H1 (cell line): ENCODE measurements at regions not wholly inside any gene's neighbourhood (a gene's known extent, or its start where the extent isn't known, plus 50 kb on each side); places are given as distances from the start of the nearest gene placed in this dataset.

Experiments used
- BACH1 ChIP-seq: IDR thresholded peaks from 2 replicates; pipeline ENCODE4 v1.6.1; 2012; ENCODE audit warnings: low read length, improper control_type of control experiment
- BRCA1 ChIP-seq: IDR thresholded peaks from 2 replicates; pipeline ENCODE4 v1.6.1; 2012; ENCODE audit warnings: low read depth, low read length, improper control_type of control experiment
- CBX8 ChIP-seq: fragments of 300-800, 300-1000 bp; sonication (generic); IDR thresholded peaks from 2 replicates; pipeline ENCODE4 v1.7.1; 2016; ENCODE audit warnings: low read depth, low read length, borderline replicate concordance
- EZH2 ChIP-seq: fragments of 200-600 bp; sonication (generic); IDR thresholded peaks from 2 replicates; pipeline ENCODE4 v1.7.1; 2012; ENCODE audit warnings: low read depth, mild to moderate bottlenecking, moderate library complexity, low read length, inconsistent platforms; ENCODE audit not compliant: severe bottlenecking
- HDAC6 ChIP-seq: IDR thresholded peaks from one replicate; pipeline ENCODE4 v1.7.1; 2012; ENCODE audit warnings: low read depth, mild to moderate bottlenecking, inconsistent platforms, low read length, moderate library complexity
- JUND ChIP-seq: IDR thresholded peaks from 2 replicates; pipeline ENCODE4 v1.6.1; 2011; ENCODE audit warnings: mild to moderate bottlenecking, improper control_type of control experiment, low read length
- NRF1 ChIP-seq: IDR thresholded peaks from 2 replicates; pipeline ENCODE4 v1.6.1; 2011; ENCODE audit warnings: mild to moderate bottlenecking, low read depth, low read length, improper control_type of control experiment
- RNF2 ChIP-seq: fragments of 200-900, 300-1000 bp; sonication (generic); IDR thresholded peaks from 2 replicates; pipeline ENCODE4 v1.7.1; 2016; ENCODE audit warnings: borderline replicate concordance, low read depth, mild to moderate bottlenecking, antibody characterized with exemption, low read length; ENCODE audit not compliant: poor library complexity, severe bottlenecking; ENCODE audit errors: missing control alignments
- RXRA ChIP-seq: IDR thresholded peaks from 2 replicates; pipeline ENCODE4 v1.6.1; 2011; ENCODE audit warnings: low read depth, mild to moderate bottlenecking, low read length, moderate library complexity; ENCODE audit not compliant: insufficient read depth
- SIX5 ChIP-seq: IDR thresholded peaks from 2 replicates; pipeline ENCODE4 v1.6.1; 2011; ENCODE audit warnings: mild to moderate bottlenecking, low read depth, low read length
- SUZ12 ChIP-seq: fragments of 200-600 bp; sonication (generic); IDR thresholded peaks from 2 replicates; pipeline ENCODE4 v1.6.1; 2012; ENCODE audit warnings: mild to moderate bottlenecking, inconsistent platforms, low read length, moderate library complexity, mixed read lengths
- TAF7 ChIP-seq: optimal IDR thresholded peaks from 2 replicates; pipeline ENCODE3; 2011; ENCODE audit warnings: low read depth, mild to moderate bottlenecking, inconsistent platforms, low read length, moderate library complexity, borderline replicate concordance
- TCF12 ChIP-seq: IDR thresholded peaks from 2 replicates; pipeline ENCODE4 v1.6.1; 2011; ENCODE audit warnings: low read depth, mild to moderate bottlenecking, low read length
- TF ChIP-seq, protein P1 (sequence below): IDR thresholded peaks from 2 replicates; pipeline ENCODE4 v1.6.1; 2012; ENCODE audit warnings: inconsistent platforms
- TF ChIP-seq, protein P2 (sequence below), 3 experiments: IDR thresholded peaks; 1 replicate in 2 of 3; 2 replicates in 1 of 3; pipeline versions ENCODE4 v1.5.1 to v1.6.1; 2011; ENCODE audit warnings: low read length in 3 of 3, mild to moderate bottlenecking in 3 of 3, inconsistent platforms in 2 of 3, low read depth in 1 of 3, moderate library complexity in 1 of 3; ENCODE audit not compliant: insufficient read depth in 1 of 3; ENCODE audit errors: control extremely low read depth in 1 of 3

DNA sequence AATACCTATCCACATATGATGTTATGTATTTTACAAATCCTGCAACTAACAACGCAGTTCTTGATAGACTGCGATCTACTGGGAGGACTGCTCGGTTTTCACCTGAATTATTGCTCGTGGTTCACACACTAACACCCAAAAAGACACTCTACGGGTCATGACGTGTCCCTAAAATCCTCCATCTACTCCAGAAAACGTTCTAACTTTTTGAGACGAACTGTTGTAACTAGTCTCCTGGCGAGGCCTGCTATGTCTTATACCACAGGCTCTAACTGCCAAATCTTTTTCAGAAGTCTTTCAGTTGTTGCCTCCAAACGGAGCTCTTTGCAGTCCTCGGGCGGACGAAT, 108.2 kb downstream of the KCNRG start (continued):
- TF ChIP-seq EZH2 (peak; percentile 45), CBX8 (no peak), NRF1 (no peak), TCF12 (no peak), JUND (no peak), SIX5 (no peak), SUZ12 (peak; percentile 49), RXRA (no peak), BRCA1 (no peak), BACH1 (no peak), TAF7 (no peak), HDAC6 (no peak), RNF2 (peak; percentile 62)
- TF ChIP-seq, protein P1, sequence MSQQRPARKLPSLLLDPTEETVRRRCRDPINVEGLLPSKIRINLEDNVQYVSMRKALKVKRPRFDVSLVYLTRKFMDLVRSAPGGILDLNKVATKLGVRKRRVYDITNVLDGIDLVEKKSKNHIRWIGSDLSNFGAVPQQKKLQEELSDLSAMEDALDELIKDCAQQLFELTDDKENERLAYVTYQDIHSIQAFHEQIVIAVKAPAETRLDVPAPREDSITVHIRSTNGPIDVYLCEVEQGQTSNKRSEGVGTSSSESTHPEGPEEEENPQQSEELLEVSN = no peak
- TF ChIP-seq, protein P2, sequence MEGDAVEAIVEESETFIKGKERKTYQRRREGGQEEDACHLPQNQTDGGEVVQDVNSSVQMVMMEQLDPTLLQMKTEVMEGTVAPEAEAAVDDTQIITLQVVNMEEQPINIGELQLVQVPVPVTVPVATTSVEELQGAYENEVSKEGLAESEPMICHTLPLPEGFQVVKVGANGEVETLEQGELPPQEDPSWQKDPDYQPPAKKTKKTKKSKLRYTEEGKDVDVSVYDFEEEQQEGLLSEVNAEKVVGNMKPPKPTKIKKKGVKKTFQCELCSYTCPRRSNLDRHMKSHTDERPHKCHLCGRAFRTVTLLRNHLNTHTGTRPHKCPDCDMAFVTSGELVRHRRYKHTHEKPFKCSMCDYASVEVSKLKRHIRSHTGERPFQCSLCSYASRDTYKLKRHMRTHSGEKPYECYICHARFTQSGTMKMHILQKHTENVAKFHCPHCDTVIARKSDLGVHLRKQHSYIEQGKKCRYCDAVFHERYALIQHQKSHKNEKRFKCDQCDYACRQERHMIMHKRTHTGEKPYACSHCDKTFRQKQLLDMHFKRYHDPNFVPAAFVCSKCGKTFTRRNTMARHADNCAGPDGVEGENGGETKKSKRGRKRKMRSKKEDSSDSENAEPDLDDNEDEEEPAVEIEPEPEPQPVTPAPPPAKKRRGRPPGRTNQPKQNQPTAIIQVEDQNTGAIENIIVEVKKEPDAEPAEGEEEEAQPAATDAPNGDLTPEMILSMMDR (IDR thresholded peaks at IDR 0.05; ENCODE audit: control extremely low read depth in 1 of 3, insufficient read depth in 1 of 3, low read depth in 1 of 3, low read length in 3 of 3) = no peak
